UCSD-AML1 (cell line): ENCODE measurements at regions not wholly inside any gene's neighbourhood (a gene's known extent, or its start where the extent isn't known, plus 50 kb on each side); places are given as distances from the start of the nearest gene placed in this dataset.

Experiments used
- DNase-seq: peaks from one replicate; lab custom pipeline; 2025; ENCODE audit not compliant: unreplicated experiment; lab: John Stamatoyannopoulos, UW

- DNase-seq, result no peak
These were observed 544.1 kb downstream of the EPHA5 start for GRCh38 chr4:65126200-65126599.

GRCh38 chr4:65120287-65120686, 550.0 kb downstream of the EPHA5 start:
- no peak for DNase-seq

- DNase-seq, result no peak
These were observed 567.9 kb downstream of the EPHA5 start for GRCh38 chr4:65102419-65102818.

- no peak for DNase-seq
These were observed 573.7 kb downstream of the EPHA5 start for GRCh38 chr4:65096630-65097029.

- peak; percentile 4 for DNase-seq
These were observed 580.6 kb downstream of the EPHA5 start for GRCh38 chr4:65089666-65090065.

GRCh38 chr4:65083076-65083475, 587.2 kb downstream of the EPHA5 start:
- no peak for DNase-seq

GRCh38 chr4:65071564-65071963, 598.7 kb downstream of the EPHA5 start:
- DNase-seq, result no peak

- no peak for DNase-seq
These were observed 601.1 kb downstream of the EPHA5 start for GRCh38 chr4:65069177-65069576.

- DNase-seq, result no peak
These were observed 604.2 kb downstream of the EPHA5 start for GRCh38 chr4:65066106-65066505.

- DNase-seq, result no peak
These were observed 606.7 kb downstream of the EPHA5 start for GRCh38 chr4:65063601-65064000.

GRCh38 chr4:65050786-65051185, 619.5 kb downstream of the EPHA5 start:
- no peak for DNase-seq

GRCh38 chr4:65046192-65047133, 623.8 kb downstream of the EPHA5 start:
- DNase-seq, result no peak

- no peak for DNase-seq
These were observed 624.6 kb upstream of the TECRL start for GRCh38 chr4:65033899-65034298.

- no peak for DNase-seq
These were observed 619.3 kb upstream of the TECRL start for GRCh38 chr4:65028592-65028991.

- DNase-seq, result no peak
These were observed 614.8 kb upstream of the TECRL start for GRCh38 chr4:65023883-65024670.

GRCh38 chr4:65023081-65023480, 613.8 kb upstream of the TECRL start:
- no peak for DNase-seq

GRCh38 chr4:65021737-65022136, 612.5 kb upstream of the TECRL start:
- no peak for DNase-seq

GRCh38 chr4:65021149-65021548, 611.9 kb upstream of the TECRL start:
- DNase-seq, result no peak

GRCh38 chr4:65019775-65020174, 610.5 kb upstream of the TECRL start:
- no peak for DNase-seq

GRCh38 chr4:65018313-65018712, 609.1 kb upstream of the TECRL start:
- DNase-seq, result no peak

- DNase-seq, result peak; percentile 6
These were observed 604.8 kb upstream of the TECRL start for GRCh38 chr4:65014078-65014477.

- no peak for DNase-seq
These were observed 598.7 kb upstream of the TECRL start for GRCh38 chr4:65007841-65008439.
